T-helper 17 cell (primary cell): ENCODE measurements at regions not wholly inside any gene's neighbourhood (a gene's known extent, or its start where the extent isn't known, plus 50 kb on each side); places are given as distances from the start of the nearest gene placed in this dataset.
A peak's percentile ranks its signal among the peaks of the same experiment; 100 is the strongest.

Experiments
- ATAC-seq: fragments of 150-1000 bp; cut with Tn5 transposase; 2 replicates; pipeline ENCODE4 v1.10.0; 2021; ENCODE audit warnings: mild to moderate bottlenecking, moderate library complexity
- DNase-seq, 3 donors: peaks; one replicate each; pipeline versions ENCODE4 v3.0.0 to v3.0.0-alpha.2; 2020 to 2021
- H3K9me3 ChIP-seq: one replicate; pipeline ENCODE4 v1.7.0; 2013; ENCODE audit warnings: low read length, mild to moderate bottlenecking; ENCODE audit not compliant: control insufficient read depth, poor library complexity, severe bottlenecking
- H3K27ac Mint-ChIP-seq: one replicate; pipeline ENCODE4 v1.8.0; 2022; ENCODE audit warnings: mild to moderate bottlenecking, moderate library complexity, mixed read lengths
- H3K27me3 Mint-ChIP-seq: one replicate; pipeline ENCODE4 v1.8.0; 2022; ENCODE audit warnings: mixed read lengths
- H3K36me3 Mint-ChIP-seq: one replicate; pipeline ENCODE4 v1.8.0; 2022; ENCODE audit warnings: low read depth, mixed read lengths
- H3K4me1 Mint-ChIP-seq: one replicate; pipeline ENCODE4 v1.8.0; 2022; ENCODE audit warnings: mild to moderate bottlenecking, mixed read lengths
- H3K4me3 Mint-ChIP-seq: one replicate; pipeline ENCODE4 v1.8.0; 2022; ENCODE audit warnings: mild to moderate bottlenecking, moderate library complexity, mixed read lengths

GRCh38 chr2:53188851-53189510, 578.6 kb upstream of the CHAC2 start:
- Mint-ChIP-seq H3K27ac (no peak overlapping the region), H3K4me3 (no peak overlapping the region), H3K36me3 (no peaks in the 10 kb centered on the region), H3K27me3 (no peaks in the 10 kb centered on the region), H3K4me1 (no peaks in the 10 kb centered on the region)
- DNase-seq (no peak), ATAC-seq (no peak)
- H3K9me3 ChIP-seq, result no peaks in the 10 kb centered on the region

DNA sequence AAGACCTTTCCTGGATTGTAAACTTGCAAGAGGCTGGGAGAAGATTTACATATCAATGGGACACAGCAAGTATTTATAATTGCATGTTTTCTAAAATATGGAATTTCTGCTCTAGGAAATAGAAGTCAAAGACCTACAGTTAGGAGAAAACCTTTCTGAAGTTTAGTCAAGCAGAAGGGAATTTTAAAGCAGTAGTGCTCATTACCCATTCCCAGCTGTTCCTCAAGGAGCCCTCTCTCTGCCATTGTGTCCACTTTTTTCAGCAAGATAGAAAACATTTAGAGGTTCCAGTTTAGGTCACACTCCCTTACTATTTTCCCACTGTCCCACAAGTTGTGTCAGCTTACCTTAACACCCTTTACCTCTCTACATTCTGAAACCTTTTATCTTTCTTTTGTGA, 584.0 kb upstream of the CHAC2 start:
- DNase-seq (no peak), ATAC-seq (no peak)
- H3K9me3 ChIP-seq, result no peaks in the 10 kb centered on the region
- Mint-ChIP-seq H3K36me3 (no peaks in the 10 kb centered on the region), H3K4me1 (peaks cover 17% of the 10 kb centered on the region), H3K4me3 (no peak overlapping the region), H3K27ac (no peak overlapping the region), H3K27me3 (no peaks in the 10 kb centered on the region)

- ATAC-seq, result no peak
- no peak overlapping the region for H3K4me3 Mint-ChIP-seq
Measured at GRCh38 chr2:53182601-53183000, 585.0 kb upstream of the CHAC2 start.

GRCh38 chr2:53181759-53182158, 585.8 kb upstream of the CHAC2 start:
- Mint-ChIP-seq H3K27ac (peak overlapping the region; percentile 64), H3K27me3 (no peaks in the 10 kb centered on the region), H3K36me3 (no peaks in the 10 kb centered on the region), H3K4me1 (peaks cover 17% of the 10 kb centered on the region), H3K4me3 (no peak overlapping the region)
- ATAC-seq, result peak; percentile 73
- no peaks in the 10 kb centered on the region for H3K9me3 ChIP-seq
- DNase-seq, result no peak

More at GRCh38 chr2:53182601-53183000, 585.0 kb upstream of the CHAC2 start:
- Mint-ChIP-seq H3K27me3 (no peaks in the 10 kb centered on the region), H3K27ac (peak overlapping the region; percentile 64), H3K4me1 (peaks cover 17% of the 10 kb centered on the region), H3K36me3 (no peaks in the 10 kb centered on the region)
- no peak for DNase-seq
- no peaks in the 10 kb centered on the region for H3K9me3 ChIP-seq

- no peak overlapping the region for H3K4me3 Mint-ChIP-seq
- H3K27me3 Mint-ChIP-seq, result no peaks in the 10 kb centered on the region
- H3K9me3 ChIP-seq, result no peaks in the 10 kb centered on the region
- no peak overlapping the region for H3K27ac Mint-ChIP-seq
- DNase-seq, result no peak
- no peaks in the 10 kb centered on the region for H3K36me3 Mint-ChIP-seq
- no peak for ATAC-seq
- peaks cover 8% of the 10 kb centered on the region for H3K4me1 Mint-ChIP-seq
Measured at GRCh38 chr2:53177327-53177726, 590.3 kb upstream of the CHAC2 start.

- H3K36me3 Mint-ChIP-seq, result no peaks in the 10 kb centered on the region
- no peak overlapping the region for H3K27ac Mint-ChIP-seq
- ATAC-seq (no peak), DNase-seq (no peak)
- no peaks in the 10 kb centered on the region for H3K27me3 Mint-ChIP-seq
- H3K4me3 Mint-ChIP-seq, result no peak overlapping the region
- H3K9me3 ChIP-seq, result no peaks in the 10 kb centered on the region
- H3K4me1 Mint-ChIP-seq, result no peaks in the 10 kb centered on the region
Measured at GRCh38 chr2:53174539-53174938, 593.1 kb upstream of the CHAC2 start.

DNA sequence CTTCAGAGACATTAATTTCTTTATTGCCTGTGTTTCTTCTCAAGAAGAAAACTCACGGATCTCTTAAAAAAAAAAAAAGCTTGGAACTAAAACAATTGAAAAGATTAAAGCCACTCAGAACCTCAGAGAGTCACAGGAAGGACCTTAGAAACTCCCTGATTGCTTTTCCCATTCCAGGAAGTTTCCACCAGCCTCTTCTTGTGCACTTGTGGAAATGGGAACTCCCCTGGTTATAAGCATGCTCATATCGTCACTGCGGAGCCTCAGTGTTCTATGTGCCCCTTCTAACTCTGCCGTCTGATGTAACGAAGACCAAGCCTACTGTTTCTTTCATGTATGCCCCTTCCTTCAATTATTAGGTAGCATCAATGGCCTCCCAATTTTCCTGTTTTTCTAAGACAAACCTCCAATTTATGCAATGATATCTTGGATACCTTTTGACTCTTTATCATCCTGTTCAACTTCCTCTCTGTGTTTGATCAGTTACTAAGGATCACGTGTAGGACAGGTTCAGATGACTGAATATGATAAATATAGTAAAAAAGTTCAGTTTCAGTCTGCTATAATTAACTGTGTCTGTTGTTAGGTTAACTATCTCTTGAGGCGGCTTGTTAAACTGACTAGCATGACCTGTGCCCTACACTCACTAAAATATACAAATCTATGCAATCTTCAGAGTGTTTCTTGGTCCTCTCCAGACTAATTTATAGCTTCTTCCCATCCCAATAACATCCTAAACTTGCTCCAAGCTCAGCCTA, 593.7 kb upstream of the CHAC2 start:
- Mint-ChIP-seq H3K4me3 (no peak overlapping the region), H3K27ac (no peak overlapping the region), H3K36me3 (no peaks in the 10 kb centered on the region), H3K4me1 (no peaks in the 10 kb centered on the region), H3K27me3 (no peaks in the 10 kb centered on the region)
- H3K9me3 ChIP-seq, result no peaks in the 10 kb centered on the region
- ATAC-seq, result no peak
- DNase-seq, result no peak

GRCh38 chr2:53173091-53173490, 594.5 kb upstream of the CHAC2 start:
- ATAC-seq (no peak), DNase-seq (no peak)
- no peaks in the 10 kb centered on the region for H3K9me3 ChIP-seq
- no peaks in the 10 kb centered on the region for H3K4me1 Mint-ChIP-seq
- H3K27me3 Mint-ChIP-seq, result no peaks in the 10 kb centered on the region
- H3K36me3 Mint-ChIP-seq, result no peaks in the 10 kb centered on the region
- no peak overlapping the region for H3K27ac Mint-ChIP-seq
- no peak overlapping the region for H3K4me3 Mint-ChIP-seq

DNA sequence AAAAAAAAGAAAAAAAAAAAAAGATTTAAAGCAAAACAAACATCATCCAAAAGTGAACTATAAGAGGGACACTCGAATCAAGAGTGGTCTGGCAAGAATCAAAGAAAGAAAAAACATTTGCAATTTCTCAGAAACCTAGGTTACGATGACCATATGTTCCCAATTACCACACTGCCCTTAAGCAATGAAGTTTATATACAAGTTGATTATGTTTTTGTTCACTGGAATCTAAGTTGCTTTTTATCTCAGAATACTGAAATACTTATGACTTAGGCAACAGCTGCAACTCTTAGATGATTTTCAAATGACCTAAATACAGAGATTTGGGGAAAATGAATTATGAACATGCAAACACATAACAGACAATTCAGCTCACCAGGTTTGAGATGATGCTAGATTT, 597.1 kb upstream of the CHAC2 start:
- Mint-ChIP-seq H3K27me3 (no peaks in the 10 kb centered on the region), H3K4me3 (no peak overlapping the region), H3K36me3 (no peaks in the 10 kb centered on the region), H3K4me1 (no peaks in the 10 kb centered on the region), H3K27ac (no peak overlapping the region)
- DNase-seq (no peak), ATAC-seq (no peak)
- no peaks in the 10 kb centered on the region for H3K9me3 ChIP-seq

- ATAC-seq, result no peak
- no peak for DNase-seq
- H3K4me1 Mint-ChIP-seq, result no peaks in the 10 kb centered on the region
- no peak overlapping the region for H3K4me3 Mint-ChIP-seq
- H3K27me3 Mint-ChIP-seq, result no peaks in the 10 kb centered on the region
- H3K27ac Mint-ChIP-seq, result no peak overlapping the region
- H3K9me3 ChIP-seq, result no peaks in the 10 kb centered on the region
- no peaks in the 10 kb centered on the region for H3K36me3 Mint-ChIP-seq
Measured at GRCh38 chr2:53167227-53167626, 600.4 kb upstream of the CHAC2 start.

DNA sequence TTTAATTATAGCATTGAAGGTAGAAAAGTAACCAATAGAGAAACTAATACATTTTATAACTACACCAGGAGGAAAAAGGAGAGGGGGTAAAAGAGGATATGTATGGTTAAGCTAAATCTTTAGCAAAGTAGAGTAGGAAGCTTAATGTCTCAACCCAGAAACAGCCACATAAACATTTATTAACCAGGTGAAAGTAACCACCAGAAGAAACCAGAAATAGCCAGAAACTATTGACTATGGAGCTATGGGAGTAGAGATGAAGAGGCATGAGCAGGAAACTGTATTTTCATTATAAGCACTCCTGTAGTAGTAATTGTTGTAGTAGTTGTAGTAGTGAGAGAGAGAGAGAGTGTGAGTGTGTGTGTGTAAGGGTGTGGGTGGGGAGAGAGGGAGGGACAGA, 617.5 kb upstream of the CHAC2 start:
- ATAC-seq (no peak), DNase-seq (no peak)
- Mint-ChIP-seq H3K27ac (no peak overlapping the region), H3K4me3 (no peak overlapping the region), H3K4me1 (no peaks in the 10 kb centered on the region), H3K27me3 (no peaks in the 10 kb centered on the region), H3K36me3 (no peaks in the 10 kb centered on the region)
- H3K9me3 ChIP-seq, result no peaks in the 10 kb centered on the region

GRCh38 chr2:53148221-53148620, 619.4 kb upstream of the CHAC2 start:
- no peaks in the 10 kb centered on the region for H3K36me3 Mint-ChIP-seq
- H3K27ac Mint-ChIP-seq, result no peak overlapping the region
- ATAC-seq (no peak), DNase-seq (no peak)
- no peak overlapping the region for H3K4me3 Mint-ChIP-seq
- no peaks in the 10 kb centered on the region for H3K9me3 ChIP-seq
- peaks cover 2% of the 10 kb centered on the region for H3K4me1 Mint-ChIP-seq
- no peaks in the 10 kb centered on the region for H3K27me3 Mint-ChIP-seq

DNA sequence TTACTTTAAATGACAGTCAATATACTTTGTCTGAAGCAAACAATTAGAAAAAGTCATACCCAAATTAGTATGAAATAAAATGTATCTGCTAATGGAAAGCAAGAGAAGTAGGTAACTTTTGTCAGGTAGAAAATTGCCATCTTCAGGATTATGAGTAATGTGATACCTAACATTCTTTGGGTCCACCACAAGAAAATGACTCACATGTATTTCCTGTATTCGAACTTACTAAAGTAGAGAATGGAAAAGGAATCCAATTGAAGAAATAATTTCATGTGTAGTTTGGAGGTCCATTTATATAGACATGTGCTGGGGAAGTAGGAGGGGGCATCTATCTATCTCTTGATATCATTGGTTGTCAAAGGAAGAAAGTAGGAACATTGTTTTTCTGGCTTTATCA, 636.2 kb upstream of the CHAC2 start:
- H3K9me3 ChIP-seq, result no peaks in the 10 kb centered on the region
- Mint-ChIP-seq H3K4me3 (no peak overlapping the region), H3K27me3 (no peaks in the 10 kb centered on the region), H3K4me1 (peaks cover 2% of the 10 kb centered on the region), H3K27ac (no peak overlapping the region), H3K36me3 (peaks cover 3% of the 10 kb centered on the region)
- ATAC-seq, result no peak
- no peak for DNase-seq

GRCh38 chr2:53130441-53130943, 637.1 kb upstream of the CHAC2 start:
- Mint-ChIP-seq H3K4me3 (no peak overlapping the region), H3K27ac (no peak overlapping the region), H3K36me3 (peaks cover 3% of the 10 kb centered on the region), H3K27me3 (no peaks in the 10 kb centered on the region), H3K4me1 (peaks cover 2% of the 10 kb centered on the region)
- ATAC-seq (no peak), DNase-seq (no peak)
- no peaks in the 10 kb centered on the region for H3K9me3 ChIP-seq
